ENCODE measurements at regions not wholly inside any gene's neighbourhood (a gene's known extent, or its start where the extent isn't known, plus 50 kb on each side); places are given as distances from the start of the nearest gene placed in this dataset.

GRCh38 chr9:1456301-1457024, 406.3 kb downstream of the DMRT2 start:
- DNase-seq (ENCODE audit: low read depth): no peak
- TF ChIP-seq CTCF (IDR thresholded peaks at IDR 0.05; ENCODE audit: low read depth, low read length, missing control alignments): no peak
- H3K4me3 ChIP-seq (ENCODE audit: low read depth, low read length): no peak overlapping the region

DNA sequence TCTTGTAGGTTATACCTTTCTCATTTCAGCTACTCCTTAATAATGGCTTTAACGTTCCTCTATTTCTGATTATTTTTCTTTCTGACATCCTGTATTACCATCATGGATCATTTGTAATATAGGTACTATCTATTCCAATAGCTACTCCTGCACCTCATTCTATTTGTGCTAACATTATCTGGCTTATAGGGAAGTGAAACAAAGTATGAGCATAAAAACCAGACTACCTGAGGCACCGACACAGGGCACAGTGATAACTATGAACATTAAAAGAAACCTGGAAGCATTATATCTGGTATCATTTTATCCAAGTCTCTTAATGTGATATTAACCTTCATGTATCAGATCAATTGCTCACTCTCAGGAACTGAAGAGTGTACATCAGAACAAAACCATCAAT, 407.3 kb downstream of the DMRT2 start:
- no peak overlapping the region for H3K4me3 ChIP-seq (ENCODE audit: low read depth, low read length)
- TF ChIP-seq CTCF (IDR thresholded peaks at IDR 0.05; ENCODE audit: low read depth, low read length, missing control alignments): no peak
- DNase-seq (ENCODE audit: low read depth): no peak

DNA sequence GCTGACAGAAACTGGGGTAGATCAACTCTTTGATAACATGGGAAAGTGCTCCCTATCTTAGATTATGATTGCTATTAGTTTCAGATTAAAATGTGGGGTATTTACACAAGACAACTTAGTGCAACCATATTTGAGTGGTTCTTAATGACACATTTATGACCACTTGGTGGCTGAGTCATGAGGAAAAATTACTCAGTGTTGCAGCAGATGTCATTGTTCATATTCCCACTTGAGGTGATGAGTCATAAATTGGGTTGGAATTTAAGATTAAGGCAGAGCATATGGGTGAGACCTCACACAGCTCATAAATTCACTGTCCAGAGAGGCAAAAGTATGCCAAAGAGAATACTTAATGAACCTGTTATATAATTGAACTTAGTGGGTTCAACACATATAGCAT, 408.3 kb downstream of the DMRT2 start:
- no peak for DNase-seq (ENCODE audit: low read depth)
- no peak overlapping the region for H3K4me3 ChIP-seq (ENCODE audit: low read depth, low read length)
- no peak for TF ChIP-seq CTCF (IDR thresholded peaks at IDR 0.05; ENCODE audit: low read depth, low read length, missing control alignments)

DNA sequence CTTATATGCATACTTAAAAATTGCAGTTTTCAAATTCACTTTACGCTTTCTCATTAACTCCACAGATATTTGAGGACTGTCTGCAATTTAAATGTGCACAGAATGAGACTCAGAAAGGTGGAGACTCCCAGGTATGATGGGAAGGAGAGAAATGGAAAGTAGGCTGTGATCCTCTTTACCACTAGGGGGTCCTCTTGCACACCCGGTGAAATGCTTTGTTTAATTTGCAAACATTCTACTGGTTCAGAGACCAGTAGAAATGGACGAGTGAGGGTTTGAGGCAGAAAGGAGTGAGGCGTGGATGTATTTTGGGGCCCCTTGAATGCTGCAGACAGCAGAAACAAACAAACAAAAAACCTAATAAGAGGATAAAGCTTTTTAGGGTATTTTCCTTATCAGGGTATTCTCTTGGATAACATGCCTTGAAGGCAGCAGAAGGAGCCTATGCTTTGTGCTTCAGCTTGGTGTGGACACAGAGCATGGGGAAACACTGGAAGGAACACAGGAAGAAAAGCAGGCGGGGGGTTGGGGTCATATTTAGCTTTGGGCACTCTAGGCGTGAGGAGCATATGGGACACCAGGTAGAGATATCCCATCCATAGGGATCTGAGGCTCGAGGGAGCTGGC, 410.1 kb downstream of the DMRT2 start:
- DNase-seq (ENCODE audit: low read depth): no peak
- H3K4me3 ChIP-seq (ENCODE audit: low read depth, low read length): no peak overlapping the region
- peak; percentile 89 for TF ChIP-seq CTCF (IDR thresholded peaks at IDR 0.05; ENCODE audit: low read depth, low read length, missing control alignments)

DNA sequence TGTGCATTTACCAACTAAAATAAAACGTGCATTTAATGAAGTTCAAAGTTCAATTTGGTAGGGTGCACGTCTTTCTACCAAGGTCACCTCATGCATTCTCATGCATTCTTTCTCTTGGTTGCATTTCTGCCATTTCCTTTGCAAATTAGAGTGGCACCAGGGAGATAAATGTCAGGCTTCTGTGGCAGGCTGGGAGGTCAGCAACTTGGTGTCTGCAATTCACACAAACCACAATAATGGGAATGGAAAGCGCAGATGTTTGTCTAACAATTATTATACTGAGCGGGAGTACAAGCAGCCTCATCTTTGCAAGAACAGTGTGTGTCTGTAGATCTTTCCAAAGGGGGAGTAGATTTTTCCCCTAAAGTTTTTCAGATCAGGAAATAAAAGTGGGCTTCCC, 411.7 kb downstream of the DMRT2 start:
- no peak for DNase-seq (ENCODE audit: low read depth)
- no peak overlapping the region for H3K4me3 ChIP-seq (ENCODE audit: low read depth, low read length)
- no peak for TF ChIP-seq CTCF (IDR thresholded peaks at IDR 0.05; ENCODE audit: low read depth, low read length, missing control alignments)

GRCh38 chr9:1462626-1463308, 412.6 kb downstream of the DMRT2 start:
- DNase-seq (ENCODE audit: low read depth): no peak
- TF ChIP-seq CTCF (IDR thresholded peaks at IDR 0.05; ENCODE audit: low read depth, low read length, missing control alignments): no peak
- no peak overlapping the region for H3K4me3 ChIP-seq (ENCODE audit: low read depth, low read length)

Data from GM12864 (cell line).